Activated T-helper 17 cell treated with anti-CD3 and anti-CD28 coated beads, Interleukin-2, amount 50 U/mL, for 72 hours (primary cell): ENCODE measurements at regions not wholly inside any gene's neighbourhood (a gene's known extent, or its start where the extent isn't known, plus 50 kb on each side); places are given as distances from the start of the nearest gene placed in this dataset.

Experiments
- ATAC-seq: fragments of 150-1000 bp; cut with Tn5 transposase; replicated peaks from 2 replicates; pipeline ENCODE4 v1.10.0; 2021; ENCODE audit warnings: mild to moderate bottlenecking, moderate library complexity
- H3K27ac Mint-ChIP-seq: one replicate; pipeline ENCODE4 v1.8.0; 2022; ENCODE audit warnings: mixed read lengths
- H3K27me3 Mint-ChIP-seq: one replicate; pipeline ENCODE4 v1.8.0; 2022; ENCODE audit warnings: mixed read lengths
- H3K36me3 Mint-ChIP-seq: one replicate; pipeline ENCODE4 v1.8.0; 2022; ENCODE audit warnings: low read depth, mild to moderate bottlenecking, mixed read lengths
- H3K4me1 Mint-ChIP-seq: one replicate; pipeline ENCODE4 v1.8.0; 2022; ENCODE audit warnings: mixed read lengths
- H3K4me3 Mint-ChIP-seq: one replicate; pipeline ENCODE4 v1.8.0; 2022; ENCODE audit warnings: mild to moderate bottlenecking, mixed read lengths
- H3K9me3 Mint-ChIP-seq: one replicate; pipeline ENCODE4 v1.8.0; 2022; ENCODE audit warnings: mixed read lengths

GRCh38 chr5:165720901-165721300, 2215.5 kb downstream of the MAT2B start:
- H3K36me3 Mint-ChIP-seq: no peaks in the 10 kb centered on the region
- no peak overlapping the region for H3K4me3 Mint-ChIP-seq
- no peak for ATAC-seq
- no peaks in the 10 kb centered on the region for H3K27me3 Mint-ChIP-seq
- no peaks in the 10 kb centered on the region for H3K4me1 Mint-ChIP-seq
- H3K27ac Mint-ChIP-seq: no peak overlapping the region
- H3K9me3 Mint-ChIP-seq: peaks cover 19% of the 10 kb centered on the region

GRCh38 chr5:165722401-165722800, 2217.0 kb downstream of the MAT2B start:
- H3K27me3 Mint-ChIP-seq: no peaks in the 10 kb centered on the region
- H3K27ac Mint-ChIP-seq: no peak overlapping the region
- no peaks in the 10 kb centered on the region for H3K36me3 Mint-ChIP-seq
- H3K4me1 Mint-ChIP-seq: no peaks in the 10 kb centered on the region
- peaks cover 19% of the 10 kb centered on the region for H3K9me3 Mint-ChIP-seq
- H3K4me3 Mint-ChIP-seq: no peak overlapping the region
- ATAC-seq: no peak

- Mint-ChIP-seq H3K27me3 (no peaks in the 10 kb centered on the region), H3K27ac (no peak overlapping the region), H3K4me1 (no peaks in the 10 kb centered on the region), H3K9me3 (peaks cover 19% of the 10 kb centered on the region), H3K36me3 (no peaks in the 10 kb centered on the region), H3K4me3 (no peak overlapping the region)
- no peak for ATAC-seq
Observed at GRCh38 chr5:165723931-165724330, 2218.5 kb downstream of the MAT2B start.

GRCh38 chr5:165728425-165728824, 2223.0 kb downstream of the MAT2B start:
- H3K4me1 Mint-ChIP-seq: no peaks in the 10 kb centered on the region
- no peak overlapping the region for H3K27ac Mint-ChIP-seq

GRCh38 chr5:165735388-165735787, 2230.0 kb downstream of the MAT2B start:
- H3K27me3 Mint-ChIP-seq: no peaks in the 10 kb centered on the region
- no peak overlapping the region for H3K4me3 Mint-ChIP-seq
- no peak for ATAC-seq
- no peaks in the 10 kb centered on the region for H3K4me1 Mint-ChIP-seq
- peaks cover 15% of the 10 kb centered on the region for H3K9me3 Mint-ChIP-seq
- no peaks in the 10 kb centered on the region for H3K36me3 Mint-ChIP-seq
- H3K27ac Mint-ChIP-seq: no peak overlapping the region

More at GRCh38 chr5:165728425-165728824, 2223.0 kb downstream of the MAT2B start:
- no peak for ATAC-seq
- Mint-ChIP-seq H3K36me3 (no peaks in the 10 kb centered on the region), H3K27me3 (no peaks in the 10 kb centered on the region), H3K4me3 (no peak overlapping the region), H3K9me3 (peaks cover 8% of the 10 kb centered on the region)

GRCh38 chr5:165739079-165739741, 2233.8 kb downstream of the MAT2B start:
- Mint-ChIP-seq H3K9me3 (peaks cover 15% of the 10 kb centered on the region), H3K4me1 (no peaks in the 10 kb centered on the region), H3K27me3 (no peaks in the 10 kb centered on the region), H3K27ac (no peak overlapping the region), H3K36me3 (no peaks in the 10 kb centered on the region), H3K4me3 (no peak overlapping the region)
- no peak for ATAC-seq

- no peak for ATAC-seq
- peaks cover 7% of the 10 kb centered on the region for H3K9me3 Mint-ChIP-seq
- no peaks in the 10 kb centered on the region for H3K36me3 Mint-ChIP-seq
- no peak overlapping the region for H3K27ac Mint-ChIP-seq
- H3K27me3 Mint-ChIP-seq: no peaks in the 10 kb centered on the region
- no peaks in the 10 kb centered on the region for H3K4me1 Mint-ChIP-seq
- no peak overlapping the region for H3K4me3 Mint-ChIP-seq
Observed at GRCh38 chr5:165757791-165758190, 2252.4 kb downstream of the MAT2B start.

- H3K27me3 Mint-ChIP-seq: no peaks in the 10 kb centered on the region
- no peaks in the 10 kb centered on the region for H3K4me1 Mint-ChIP-seq
- no peak for ATAC-seq
Observed at GRCh38 chr5:165775111-165775510, 2269.7 kb downstream of the MAT2B start.

GRCh38 chr5:165779505-165779904, 2274.1 kb downstream of the MAT2B start:
- ATAC-seq: no peak
- H3K4me1 Mint-ChIP-seq: no peaks in the 10 kb centered on the region
- H3K36me3 Mint-ChIP-seq: no peaks in the 10 kb centered on the region
- H3K27me3 Mint-ChIP-seq: no peaks in the 10 kb centered on the region
- H3K9me3 Mint-ChIP-seq: peaks cover 29% of the 10 kb centered on the region
- H3K27ac Mint-ChIP-seq: no peak overlapping the region
- no peak overlapping the region for H3K4me3 Mint-ChIP-seq

More at GRCh38 chr5:165775111-165775510, 2269.7 kb downstream of the MAT2B start:
- no peaks in the 10 kb centered on the region for H3K36me3 Mint-ChIP-seq
- no peak overlapping the region for H3K27ac Mint-ChIP-seq
- peaks cover 14% of the 10 kb centered on the region for H3K9me3 Mint-ChIP-seq
- H3K4me3 Mint-ChIP-seq: no peak overlapping the region

GRCh38 chr5:165780901-165781300, 2275.5 kb downstream of the MAT2B start:
- Mint-ChIP-seq H3K4me1 (no peaks in the 10 kb centered on the region), H3K4me3 (no peak overlapping the region), H3K27ac (no peak overlapping the region), H3K9me3 (peaks cover 26% of the 10 kb centered on the region), H3K36me3 (no peaks in the 10 kb centered on the region), H3K27me3 (no peaks in the 10 kb centered on the region)
- no peak for ATAC-seq

GRCh38 chr5:165781738-165782137, 2276.3 kb downstream of the MAT2B start:
- no peaks in the 10 kb centered on the region for H3K27me3 Mint-ChIP-seq
- no peaks in the 10 kb centered on the region for H3K36me3 Mint-ChIP-seq
- no peak overlapping the region for H3K27ac Mint-ChIP-seq
- H3K4me3 Mint-ChIP-seq: no peak overlapping the region
- no peak for ATAC-seq
- peaks cover 24% of the 10 kb centered on the region for H3K9me3 Mint-ChIP-seq
- H3K4me1 Mint-ChIP-seq: no peaks in the 10 kb centered on the region

- Mint-ChIP-seq H3K4me3 (no peak overlapping the region), H3K9me3 (peaks cover 28% of the 10 kb centered on the region), H3K4me1 (no peaks in the 10 kb centered on the region), H3K27me3 (no peaks in the 10 kb centered on the region), H3K36me3 (no peaks in the 10 kb centered on the region), H3K27ac (no peak overlapping the region)
- ATAC-seq: no peak
Observed at GRCh38 chr5:165783024-165783423, 2277.6 kb downstream of the MAT2B start.

GRCh38 chr5:165786073-165786472, 2280.7 kb downstream of the MAT2B start:
- Mint-ChIP-seq H3K27me3 (no peaks in the 10 kb centered on the region), H3K36me3 (no peaks in the 10 kb centered on the region), H3K27ac (no peak overlapping the region), H3K4me3 (no peak overlapping the region), H3K9me3 (peaks cover 26% of the 10 kb centered on the region), H3K4me1 (no peaks in the 10 kb centered on the region)
- ATAC-seq: no peak

- Mint-ChIP-seq H3K4me1 (no peaks in the 10 kb centered on the region), H3K27me3 (no peaks in the 10 kb centered on the region), H3K4me3 (no peak overlapping the region), H3K9me3 (peaks cover 26% of the 10 kb centered on the region), H3K27ac (no peak overlapping the region), H3K36me3 (no peaks in the 10 kb centered on the region)
- no peak for ATAC-seq
Observed at GRCh38 chr5:165795073-165795472, 2289.7 kb downstream of the MAT2B start.

GRCh38 chr5:165805756-165806155, 2300.3 kb downstream of the MAT2B start:
- Mint-ChIP-seq H3K4me1 (no peaks in the 10 kb centered on the region), H3K36me3 (no peaks in the 10 kb centered on the region), H3K27ac (no peak overlapping the region), H3K4me3 (no peak overlapping the region), H3K27me3 (no peaks in the 10 kb centered on the region), H3K9me3 (peaks cover 4% of the 10 kb centered on the region)
- no peak for ATAC-seq

GRCh38 chr5:165808335-165808734, 2302.9 kb downstream of the MAT2B start:
- no peaks in the 10 kb centered on the region for H3K4me1 Mint-ChIP-seq
- no peak overlapping the region for H3K4me3 Mint-ChIP-seq
- no peak overlapping the region for H3K27ac Mint-ChIP-seq

More at GRCh38 chr5:165808335-165808734, 2302.9 kb downstream of the MAT2B start:
- H3K9me3 Mint-ChIP-seq: peaks cover 4% of the 10 kb centered on the region
- H3K27me3 Mint-ChIP-seq: no peaks in the 10 kb centered on the region
- ATAC-seq: no peak
- no peaks in the 10 kb centered on the region for H3K36me3 Mint-ChIP-seq
